GM12875 (cell line): ENCODE measurements at regions not wholly inside any gene's neighbourhood (a gene's known extent, or its start where the extent isn't known, plus 50 kb on each side); places are given as distances from the start of the nearest gene placed in this dataset.

Source experiments
- H3K4me3 ChIP-seq: one replicate; pipeline ENCODE4 v1.5.1; 2011; ENCODE audit warnings: low read depth, low read length, control low read depth
- CTCF ChIP-seq: IDR thresholded peaks from 2 replicates; pipeline ENCODE4 v1.5.1; 2011; ENCODE audit warnings: low read depth, mild to moderate bottlenecking, control low read depth, inconsistent platforms, low read length, moderate library complexity, borderline replicate concordance; ENCODE audit not compliant: insufficient read depth

GRCh38 chr2:147214914-147215313 is 629.9 kb upstream of the ACVR2A start:
- no peak for TF ChIP-seq CTCF
- no peak overlapping the region for H3K4me3 ChIP-seq

- no peak for TF ChIP-seq CTCF
- no peak overlapping the region for H3K4me3 ChIP-seq
Observed at GRCh38 chr2:147211484-147211883, 633.3 kb upstream of the ACVR2A start.

- no peak overlapping the region for H3K4me3 ChIP-seq
- TF ChIP-seq CTCF = no peak
Observed at GRCh38 chr2:147204102-147204501, 640.7 kb upstream of the ACVR2A start.

GRCh38 chr2:147198651-147199171 is 646.1 kb upstream of the ACVR2A start:
- H3K4me3 ChIP-seq = no peak overlapping the region
- TF ChIP-seq CTCF = no peak

- H3K4me3 ChIP-seq = no peak overlapping the region
- no peak for TF ChIP-seq CTCF
Observed at GRCh38 chr2:147197754-147198483, 646.9 kb upstream of the ACVR2A start.

- no peak for TF ChIP-seq CTCF
- no peak overlapping the region for H3K4me3 ChIP-seq
Observed at GRCh38 chr2:147182260-147182659, 662.6 kb upstream of the ACVR2A start.

GRCh38 chr2:147181351-147182029 is 663.3 kb upstream of the ACVR2A start:
- no peak for TF ChIP-seq CTCF
- H3K4me3 ChIP-seq = no peak overlapping the region
